ENCODE measurements at regions not wholly inside any gene's neighbourhood (a gene's known extent, or its start where the extent isn't known, plus 50 kb on each side); places are given as distances from the start of the nearest gene placed in this dataset.

DNA sequence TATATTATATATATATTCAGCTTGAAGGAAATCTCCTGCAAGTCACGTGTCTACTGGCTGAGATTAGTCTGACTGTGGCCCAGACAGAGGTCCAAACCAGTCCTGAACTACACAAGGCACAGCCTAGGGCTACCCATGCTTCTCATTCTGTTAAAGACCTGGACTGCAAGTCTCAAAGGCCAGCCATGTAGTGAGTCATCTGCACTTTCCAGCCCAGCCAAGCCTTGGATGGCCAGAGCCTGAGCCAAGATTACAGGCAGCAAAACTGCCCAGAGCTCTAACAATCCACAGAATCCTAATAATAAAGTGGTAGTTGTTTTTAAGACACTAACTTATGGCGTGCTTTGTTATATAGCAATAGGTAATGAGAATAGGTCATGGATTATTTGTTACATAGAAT is 259.6 kb downstream of the SS18 start:
- TF ChIP-seq, protein P1, sequence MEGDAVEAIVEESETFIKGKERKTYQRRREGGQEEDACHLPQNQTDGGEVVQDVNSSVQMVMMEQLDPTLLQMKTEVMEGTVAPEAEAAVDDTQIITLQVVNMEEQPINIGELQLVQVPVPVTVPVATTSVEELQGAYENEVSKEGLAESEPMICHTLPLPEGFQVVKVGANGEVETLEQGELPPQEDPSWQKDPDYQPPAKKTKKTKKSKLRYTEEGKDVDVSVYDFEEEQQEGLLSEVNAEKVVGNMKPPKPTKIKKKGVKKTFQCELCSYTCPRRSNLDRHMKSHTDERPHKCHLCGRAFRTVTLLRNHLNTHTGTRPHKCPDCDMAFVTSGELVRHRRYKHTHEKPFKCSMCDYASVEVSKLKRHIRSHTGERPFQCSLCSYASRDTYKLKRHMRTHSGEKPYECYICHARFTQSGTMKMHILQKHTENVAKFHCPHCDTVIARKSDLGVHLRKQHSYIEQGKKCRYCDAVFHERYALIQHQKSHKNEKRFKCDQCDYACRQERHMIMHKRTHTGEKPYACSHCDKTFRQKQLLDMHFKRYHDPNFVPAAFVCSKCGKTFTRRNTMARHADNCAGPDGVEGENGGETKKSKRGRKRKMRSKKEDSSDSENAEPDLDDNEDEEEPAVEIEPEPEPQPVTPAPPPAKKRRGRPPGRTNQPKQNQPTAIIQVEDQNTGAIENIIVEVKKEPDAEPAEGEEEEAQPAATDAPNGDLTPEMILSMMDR (IDR thresholded peaks at IDR 0.05; ENCODE audit: extremely low read depth in 1 of 2, insufficient read depth in 1 of 2, low read depth in 1 of 2, low read length in 2 of 2): no peak
- TF ChIP-seq MYC (IDR thresholded peaks at IDR 0.05; ENCODE audit: low read depth, low read length): no peak
- no peak for TF ChIP-seq POLR2AphosphoS5 (IDR thresholded peaks at IDR 0.05; ENCODE audit: insufficient read depth, low read depth, low read length)
- peak; percentile 17 for TF ChIP-seq JUN (IDR thresholded peaks at IDR 0.05; ENCODE audit: borderline replicate concordance, insufficient read depth, insufficient read length, low read depth)
- TF ChIP-seq POLR2A (IDR thresholded peaks at IDR 0.05; ENCODE audit: low read depth, low read length): no peak
- TF ChIP-seq EZH2 (IDR thresholded peaks at IDR 0.05; ENCODE audit: borderline replicate concordance, low read depth, low read length, severe bottlenecking): no peak
